ENCODE measurements at regions not wholly inside any gene's neighbourhood (a gene's known extent, or its start where the extent isn't known, plus 50 kb on each side); places are given as distances from the start of the nearest gene placed in this dataset.

GRCh38 chr17:63338272-63338671 lies 107.8 kb downstream of the CYB561 start:
- no peak for DNase-seq (ENCODE audit: low spot score)

GRCh38 chr17:63341276-63341675 lies 104.8 kb downstream of the CYB561 start:
- no peak for DNase-seq (ENCODE audit: low spot score)

DNA sequence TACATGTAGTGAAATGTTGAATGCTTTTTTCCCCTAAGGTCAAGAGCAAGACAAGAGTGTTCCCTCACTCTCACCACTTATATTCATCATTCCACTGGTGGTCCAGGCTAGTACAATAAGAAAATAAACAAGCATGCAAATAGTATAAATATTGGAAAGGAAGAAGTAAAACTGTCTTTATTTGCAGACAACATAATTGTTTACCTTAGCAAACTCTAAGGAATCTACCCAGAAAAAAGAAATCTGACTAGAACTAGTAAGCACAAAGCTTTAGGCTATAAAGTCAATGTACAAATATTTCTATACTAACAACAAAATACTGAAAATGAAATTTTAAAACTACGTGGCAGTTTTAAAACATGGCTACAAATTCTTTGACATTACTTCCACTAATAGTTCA lies 101.7 kb downstream of the CYB561 start:
- DNase-seq (ENCODE audit: low spot score): no peak

- DNase-seq (ENCODE audit: low spot score): no peak
Measured at GRCh38 chr17:63345611-63346010, 100.5 kb downstream of the CYB561 start.

DNA sequence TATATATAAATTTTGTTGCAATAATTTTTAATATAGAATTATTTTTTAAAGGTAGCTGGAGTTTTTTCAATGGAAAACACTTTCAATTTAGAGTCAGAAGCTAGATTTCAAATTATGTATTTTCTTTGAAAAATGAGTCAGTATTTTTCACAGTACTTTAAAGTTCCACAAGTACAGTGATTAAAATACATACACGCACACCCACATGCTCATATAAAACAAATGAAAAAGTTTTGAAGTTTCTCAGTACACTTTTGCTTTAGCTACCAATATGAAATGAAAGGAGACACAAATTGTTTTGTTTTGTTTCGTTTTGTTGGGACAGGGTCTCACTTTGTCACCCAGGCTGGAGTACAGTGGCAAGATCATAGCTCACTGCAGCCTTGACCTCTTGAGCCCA lies 98.6 kb downstream of the CYB561 start:
- no peak for DNase-seq (ENCODE audit: low spot score)

DNA sequence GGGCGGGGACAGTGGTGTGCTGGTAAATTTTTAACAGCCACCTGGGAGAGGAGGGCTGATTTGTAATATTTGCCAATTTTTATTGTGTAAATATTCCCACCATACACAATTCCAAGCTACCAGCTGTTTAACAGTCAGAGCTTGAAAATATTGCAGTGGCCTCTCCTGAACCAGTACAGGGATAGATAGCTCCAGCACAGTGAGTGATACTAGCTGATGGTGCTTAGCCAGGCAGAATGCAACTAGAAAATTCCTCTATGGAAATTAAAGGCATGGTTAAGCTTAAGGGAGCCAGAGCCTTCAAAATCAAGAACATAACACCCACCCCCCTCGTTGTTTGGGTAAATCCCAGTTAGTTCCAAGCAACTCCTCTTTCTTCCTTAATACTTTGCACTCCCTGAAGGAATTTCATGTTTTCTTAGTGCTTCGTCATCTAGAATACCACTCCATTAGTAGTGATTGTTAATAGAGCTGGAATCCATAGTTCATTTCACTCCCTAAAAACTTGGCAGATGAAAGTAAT lies 96.6 kb downstream of the CYB561 start:
- DNase-seq (ENCODE audit: low spot score): no peak

GRCh38 chr17:63350364-63350763 lies 95.7 kb downstream of the CYB561 start:
- no peak for DNase-seq (ENCODE audit: low spot score)

GRCh38 chr17:63354256-63354655 lies 91.8 kb downstream of the CYB561 start:
- DNase-seq (ENCODE audit: low spot score): no peak

DNA sequence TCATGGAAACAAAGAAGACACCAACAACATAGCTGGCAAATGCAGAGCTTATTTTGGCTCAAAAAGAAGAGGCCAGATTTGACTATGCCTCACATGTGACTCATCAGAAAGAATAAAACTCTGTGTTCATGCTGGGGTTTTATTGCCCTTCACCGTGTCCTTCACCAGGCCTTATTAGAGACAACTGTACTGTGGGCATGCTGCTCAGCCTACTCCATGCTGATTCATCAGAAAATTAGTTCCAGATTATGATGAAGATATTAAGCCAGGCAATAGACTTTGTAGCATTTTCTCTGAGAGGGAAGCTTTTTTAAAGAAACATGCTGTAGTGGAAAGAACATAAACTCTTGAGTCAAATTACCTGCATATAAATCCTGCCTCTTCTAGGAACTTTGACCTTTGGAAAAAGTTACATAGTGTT lies 89.8 kb downstream of the CYB561 start:
- no peak for DNase-seq (ENCODE audit: low spot score)

GRCh38 chr17:63358111-63358839 lies 87.8 kb downstream of the CYB561 start:
- DNase-seq (ENCODE audit: low spot score): no peak

DNA sequence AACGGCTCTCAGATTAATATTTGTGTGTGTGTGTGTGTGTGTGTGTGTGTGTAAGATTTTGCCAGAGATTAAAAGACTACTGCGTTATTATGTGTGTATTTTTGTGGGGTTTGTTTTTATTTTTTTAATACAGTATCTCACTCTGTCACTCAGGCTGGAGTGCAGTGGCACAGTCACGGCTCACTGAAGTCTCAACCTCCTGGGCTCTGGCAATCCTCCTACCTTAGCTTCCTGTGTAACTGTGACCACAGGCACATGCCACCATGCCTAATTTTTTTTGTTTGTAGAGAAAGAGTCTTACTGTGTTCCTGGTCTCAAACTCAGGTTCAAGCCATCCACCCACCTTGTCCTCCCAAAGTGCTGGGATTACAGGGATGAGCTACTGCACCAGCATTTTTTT lies 87.2 kb downstream of the CYB561 start:
- DNase-seq (ENCODE audit: low spot score): no peak

GRCh38 chr17:63361182-63361581 lies 84.9 kb downstream of the CYB561 start:
- DNase-seq (ENCODE audit: low spot score): no peak

GRCh38 chr17:63362115-63362514 lies 84.0 kb downstream of the CYB561 start:
- DNase-seq (ENCODE audit: low spot score): no peak

DNA sequence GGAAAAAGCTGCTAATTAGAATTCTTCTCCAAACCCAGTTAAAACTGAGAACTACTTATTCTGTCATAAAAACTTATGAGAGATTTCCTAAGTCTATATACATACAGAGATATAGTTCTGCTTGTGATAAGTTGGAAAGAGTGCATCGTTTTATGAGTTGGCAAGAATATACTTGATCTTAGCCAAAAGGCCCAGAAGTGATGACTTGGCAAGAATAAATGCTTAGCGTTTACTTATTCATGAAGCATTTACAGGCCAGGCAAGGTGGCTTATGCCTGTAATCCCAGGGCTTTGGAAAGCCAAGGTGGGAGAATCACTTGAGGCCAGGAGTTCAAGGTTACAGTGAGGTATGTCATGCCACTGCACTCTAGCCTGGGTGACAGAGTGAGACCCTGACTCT lies 81.7 kb downstream of the CYB561 start:
- DNase-seq (ENCODE audit: low spot score): peak; percentile 51

GRCh38 chr17:63364944-63365343 lies 81.2 kb downstream of the CYB561 start:
- no peak for DNase-seq (ENCODE audit: low spot score)

GRCh38 chr17:63365366-63366240 lies 80.5 kb downstream of the CYB561 start:
- DNase-seq (ENCODE audit: low spot score): no peak

- DNase-seq (ENCODE audit: low spot score): no peak
Measured at GRCh38 chr17:63366241-63366566, 79.9 kb downstream of the CYB561 start.

DNA sequence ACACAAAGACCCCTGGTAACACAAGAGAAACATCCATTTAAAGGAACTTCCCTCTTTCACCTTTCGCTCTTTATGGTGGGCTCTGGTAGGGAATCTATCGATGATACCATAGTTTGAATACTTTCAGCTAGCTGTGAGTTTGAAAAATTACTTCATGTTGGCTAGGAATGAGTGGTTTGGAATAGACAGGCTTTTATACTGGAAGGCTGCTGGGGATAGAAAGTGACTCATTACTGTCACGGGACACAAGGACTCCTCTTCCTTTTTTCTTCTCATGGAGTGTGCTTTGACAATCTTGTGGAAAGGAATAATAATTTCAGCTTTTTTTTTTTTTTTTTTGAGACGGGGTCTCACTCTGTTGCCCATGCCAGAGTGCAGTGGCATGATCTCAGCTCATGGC lies 76.9 kb downstream of the CYB561 start:
- DNase-seq (ENCODE audit: low spot score): no peak

DNA sequence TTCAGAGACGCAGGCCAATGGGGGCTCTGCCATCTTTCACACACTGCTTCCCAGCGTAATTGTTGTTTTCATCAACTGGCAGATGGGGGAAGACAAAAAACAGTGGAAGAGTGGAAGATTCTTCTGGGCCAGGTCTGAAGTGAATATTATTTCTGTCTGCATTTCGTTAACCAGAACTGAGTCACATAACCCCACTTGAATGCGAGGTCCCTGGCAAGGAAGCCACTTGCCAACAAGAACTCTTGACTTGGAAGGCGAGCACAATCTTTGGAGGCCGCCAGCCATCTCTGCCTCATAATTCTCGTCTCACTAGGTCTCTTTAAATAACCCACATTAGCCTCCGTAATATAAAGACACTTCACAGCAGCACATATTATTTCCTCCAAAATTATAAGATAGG lies 75.4 kb downstream of the CYB561 start:
- no peak for DNase-seq (ENCODE audit: low spot score)

GRCh38 chr17:63376949-63377348 lies 69.2 kb downstream of the CYB561 start:
- DNase-seq (ENCODE audit: low spot score): no peak

GRCh38 chr17:63378411-63379375 lies 67.4 kb downstream of the CYB561 start:
- peak; percentile 17 for DNase-seq (ENCODE audit: low spot score)

- no peak for DNase-seq (ENCODE audit: low spot score)
Measured at GRCh38 chr17:63379636-63380035, 66.5 kb downstream of the CYB561 start.

Data from hematopoietic multipotent progenitor cell treated with erythropoietin and hydrocortisone succinate and interleukin-3 and kit ligand, for 15 days (in vitro differentiated cells).